ENCODE measurements at regions not wholly inside any gene's neighbourhood (a gene's known extent, or its start where the extent isn't known, plus 50 kb on each side); places are given as distances from the start of the nearest gene placed in this dataset.
"Not testable (repeated sequence)": the region's sequence is repeated elsewhere in the genome, so short reads cannot be mapped to it uniquely, and the experiment has no call there.

- no peak overlapping the region for H3K4me3 Mint-ChIP-seq (ENCODE audit: unreplicated experiment)
- no peak for DNase-seq (ENCODE audit: low spot score)
- no peak overlapping the region for H3K27ac Mint-ChIP-seq (ENCODE audit: unreplicated experiment)
- H3K4me1 Mint-ChIP-seq (ENCODE audit: unreplicated experiment), result no peaks in the 10 kb centered on the region
- H3K36me3 Mint-ChIP-seq (ENCODE audit: low read depth, unreplicated experiment), result no peaks in the 10 kb centered on the region
- peaks cover 1% of the 10 kb centered on the region for H3K27me3 Mint-ChIP-seq (ENCODE audit: unreplicated experiment)
- no peaks in the 10 kb centered on the region for H3K9me3 Mint-ChIP-seq (ENCODE audit: unreplicated experiment)
- TF ChIP-seq CTCF (IDR thresholded peaks at IDR 0.05; ENCODE audit: unreplicated experiment), result no peak
These were observed 197.8 kb downstream of the MEMO1 start for GRCh38 chr2:31813016-31813415.

DNA sequence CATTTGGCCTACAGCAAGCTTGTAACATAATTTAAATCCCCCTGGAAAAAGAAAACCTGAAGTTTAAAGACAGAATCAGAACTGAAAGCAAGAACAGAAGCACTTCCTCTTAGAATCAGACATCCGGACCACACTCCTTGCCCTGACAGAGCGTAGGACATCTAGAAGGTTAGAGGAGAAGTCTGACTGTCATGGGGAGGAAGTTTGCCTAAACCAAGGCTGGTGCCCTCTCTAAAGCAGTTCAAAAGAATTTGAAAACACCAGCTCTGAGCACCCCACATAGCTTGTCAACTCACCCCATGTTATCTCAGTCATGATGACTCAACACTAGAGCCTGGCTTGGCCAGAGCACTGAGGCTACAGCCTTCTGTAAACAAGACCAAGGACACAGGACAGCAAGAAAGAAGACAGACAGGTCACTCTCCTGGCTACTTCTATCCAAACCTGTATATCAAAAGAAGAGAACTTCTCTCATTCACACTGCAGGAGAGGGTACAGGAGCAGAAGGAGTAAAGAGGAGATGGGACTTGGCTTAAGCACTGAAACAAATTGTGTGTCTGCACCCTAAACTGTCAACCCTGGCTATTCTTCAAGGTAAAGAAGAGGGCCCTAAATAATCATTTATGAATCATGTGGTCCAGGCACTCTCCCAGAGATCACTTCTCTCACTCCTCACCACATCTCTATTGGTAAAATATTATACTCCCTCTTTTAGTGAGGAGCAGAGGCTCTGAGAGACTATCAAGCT lies 198.6 kb downstream of the MEMO1 start:
- no peaks in the 10 kb centered on the region for H3K4me1 Mint-ChIP-seq (ENCODE audit: unreplicated experiment)
- no peaks in the 10 kb centered on the region for H3K36me3 Mint-ChIP-seq (ENCODE audit: low read depth, unreplicated experiment)
- no peaks in the 10 kb centered on the region for H3K9me3 Mint-ChIP-seq (ENCODE audit: unreplicated experiment)
- H3K27me3 Mint-ChIP-seq (ENCODE audit: unreplicated experiment), result no peaks in the 10 kb centered on the region
- no peak for TF ChIP-seq CTCF (IDR thresholded peaks at IDR 0.05; ENCODE audit: unreplicated experiment)
- DNase-seq (ENCODE audit: low spot score), result no peak
- H3K4me3 Mint-ChIP-seq (ENCODE audit: unreplicated experiment), result no peak overlapping the region
- no peak overlapping the region for H3K27ac Mint-ChIP-seq (ENCODE audit: unreplicated experiment)

DNA sequence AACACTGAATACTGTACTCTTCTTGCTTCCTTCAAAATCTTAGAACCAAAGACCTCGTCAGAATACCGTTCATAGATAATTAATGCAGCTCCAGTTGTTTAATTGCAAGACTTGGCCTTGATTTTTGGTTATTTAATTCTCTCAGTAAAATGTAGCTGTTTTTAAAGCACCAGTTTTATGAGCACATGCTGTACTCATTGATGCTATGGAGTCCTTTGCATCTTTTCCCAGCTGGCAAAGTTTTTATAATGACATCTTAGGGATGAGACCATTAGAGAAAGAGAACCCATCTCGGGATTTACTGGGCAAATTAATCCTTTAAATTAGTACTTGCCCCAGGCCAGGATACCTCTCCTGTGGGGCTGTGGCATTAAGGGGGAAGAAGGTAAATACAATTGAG lies 199.3 kb downstream of the MEMO1 start:
- Mint-ChIP-seq H3K4me3 (ENCODE audit: unreplicated experiment) (no peak overlapping the region), H3K27ac (ENCODE audit: unreplicated experiment) (no peak overlapping the region), H3K9me3 (ENCODE audit: unreplicated experiment) (no peaks in the 10 kb centered on the region), H3K4me1 (ENCODE audit: unreplicated experiment) (no peaks in the 10 kb centered on the region), H3K27me3 (ENCODE audit: unreplicated experiment) (no peaks in the 10 kb centered on the region), H3K36me3 (ENCODE audit: low read depth, unreplicated experiment) (no peaks in the 10 kb centered on the region)
- DNase-seq (ENCODE audit: low spot score), result no peak
- TF ChIP-seq CTCF (IDR thresholded peaks at IDR 0.05; ENCODE audit: unreplicated experiment), result no peak

DNA sequence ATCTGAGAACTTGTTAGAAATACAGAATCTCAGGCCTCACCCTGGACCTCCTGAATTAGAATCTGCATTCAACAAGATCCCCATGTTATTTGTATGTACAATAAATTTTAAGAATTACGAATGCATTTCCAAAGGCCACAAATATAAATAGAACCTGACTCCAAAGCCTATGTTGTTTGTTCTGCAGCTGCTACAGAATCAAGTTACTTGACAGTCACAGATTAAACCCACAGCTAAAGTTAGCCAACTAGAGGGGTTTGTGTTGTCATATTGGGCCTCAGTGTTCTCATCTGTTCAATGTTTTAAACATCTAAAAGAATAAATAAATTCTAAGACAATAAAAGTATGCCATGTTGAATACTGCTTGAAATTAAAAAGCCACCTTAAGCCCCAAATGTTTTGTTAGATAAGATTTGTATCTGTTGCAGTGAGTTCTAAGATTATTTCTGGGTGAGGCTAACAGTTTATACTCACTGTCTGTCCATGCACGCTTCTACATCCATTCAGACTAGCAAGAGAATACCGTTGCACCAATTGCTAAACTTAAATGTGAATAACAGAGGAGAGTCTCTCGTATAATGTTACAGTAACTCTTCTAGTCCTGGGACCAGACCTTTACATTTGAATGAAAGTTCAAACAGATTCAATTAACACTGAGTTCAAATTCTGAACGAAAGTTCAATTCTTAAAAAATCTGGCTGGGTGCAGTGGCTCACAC lies 200.4 kb downstream of the MEMO1 start:
- H3K27ac Mint-ChIP-seq (ENCODE audit: unreplicated experiment), result no peak overlapping the region
- H3K4me1 Mint-ChIP-seq (ENCODE audit: unreplicated experiment), result no peaks in the 10 kb centered on the region
- no peak for DNase-seq (ENCODE audit: low spot score)
- no peak for TF ChIP-seq CTCF (IDR thresholded peaks at IDR 0.05; ENCODE audit: unreplicated experiment)
- H3K36me3 Mint-ChIP-seq (ENCODE audit: low read depth, unreplicated experiment), result no peaks in the 10 kb centered on the region
- no peaks in the 10 kb centered on the region for H3K27me3 Mint-ChIP-seq (ENCODE audit: unreplicated experiment)
- H3K4me3 Mint-ChIP-seq (ENCODE audit: unreplicated experiment), result no peak overlapping the region
- H3K9me3 Mint-ChIP-seq (ENCODE audit: unreplicated experiment), result no peaks in the 10 kb centered on the region

GRCh38 chr2:31805688-31806087 lies 205.1 kb downstream of the MEMO1 start:
- H3K27ac Mint-ChIP-seq (ENCODE audit: unreplicated experiment), result no peak overlapping the region
- no peak for DNase-seq (ENCODE audit: low spot score)
- TF ChIP-seq CTCF (IDR thresholded peaks at IDR 0.05; ENCODE audit: unreplicated experiment), result no peak
- peaks cover 2% of the 10 kb centered on the region for H3K27me3 Mint-ChIP-seq (ENCODE audit: unreplicated experiment)
- H3K4me1 Mint-ChIP-seq (ENCODE audit: unreplicated experiment), result no peaks in the 10 kb centered on the region
- no peak overlapping the region for H3K4me3 Mint-ChIP-seq (ENCODE audit: unreplicated experiment)
- no peaks in the 10 kb centered on the region for H3K9me3 Mint-ChIP-seq (ENCODE audit: unreplicated experiment)
- H3K36me3 Mint-ChIP-seq (ENCODE audit: low read depth, unreplicated experiment), result no peaks in the 10 kb centered on the region

GRCh38 chr2:31803481-31804153 lies 207.2 kb downstream of the MEMO1 start:
- not testable (repeated sequence) for H3K4me3 Mint-ChIP-seq (ENCODE audit: unreplicated experiment); DNase-seq (ENCODE audit: low spot score); H3K27me3 Mint-ChIP-seq (ENCODE audit: unreplicated experiment); H3K9me3 Mint-ChIP-seq (ENCODE audit: unreplicated experiment); H3K4me1 Mint-ChIP-seq (ENCODE audit: unreplicated experiment); H3K36me3 Mint-ChIP-seq (ENCODE audit: low read depth, unreplicated experiment); H3K27ac Mint-ChIP-seq (ENCODE audit: unreplicated experiment)
